ENCODE measurements at regions not wholly inside any gene's neighbourhood (a gene's known extent, or its start where the extent isn't known, plus 50 kb on each side); places are given as distances from the start of the nearest gene placed in this dataset.
"Not testable (repeated sequence)": the region's sequence is repeated elsewhere in the genome, so short reads cannot be mapped to it uniquely, and the experiment has no call there.

DNA sequence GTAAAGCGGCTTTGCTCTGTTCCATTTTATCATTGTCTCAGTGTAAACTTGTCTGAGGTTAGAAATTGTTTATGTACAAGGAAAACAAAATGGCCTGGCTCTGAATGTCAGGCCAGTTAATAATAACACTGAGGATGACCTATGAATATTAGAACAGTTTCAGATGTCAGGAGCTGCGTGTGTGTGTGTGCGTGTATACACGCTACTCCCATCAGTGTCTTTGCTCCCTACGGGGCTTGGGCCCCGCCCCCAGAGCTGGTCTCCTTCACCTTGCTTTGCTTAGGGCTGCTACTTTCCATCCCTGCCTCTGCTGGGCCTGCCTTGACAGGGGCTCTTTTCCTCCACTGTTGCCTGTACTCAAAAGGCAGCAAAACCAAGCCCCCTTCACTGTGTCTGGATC is 142.3 kb upstream of the BET1 start:
- DNase-seq (ENCODE audit: low read depth), result no peak
- TF ChIP-seq CTCF (conservative IDR thresholded peaks at IDR 0.05; ENCODE audit: low read length), result no peak
- H3K4me3 ChIP-seq (ENCODE audit: low read length), result no peak overlapping the region

GRCh38 chr7:94149789-94150545 is 145.8 kb upstream of the BET1 start:
- no peak for TF ChIP-seq CTCF (conservative IDR thresholded peaks at IDR 0.05; ENCODE audit: low read length)
- H3K4me3 ChIP-seq (ENCODE audit: low read length), result no peak overlapping the region
- no peak for DNase-seq (ENCODE audit: low read depth)

DNA sequence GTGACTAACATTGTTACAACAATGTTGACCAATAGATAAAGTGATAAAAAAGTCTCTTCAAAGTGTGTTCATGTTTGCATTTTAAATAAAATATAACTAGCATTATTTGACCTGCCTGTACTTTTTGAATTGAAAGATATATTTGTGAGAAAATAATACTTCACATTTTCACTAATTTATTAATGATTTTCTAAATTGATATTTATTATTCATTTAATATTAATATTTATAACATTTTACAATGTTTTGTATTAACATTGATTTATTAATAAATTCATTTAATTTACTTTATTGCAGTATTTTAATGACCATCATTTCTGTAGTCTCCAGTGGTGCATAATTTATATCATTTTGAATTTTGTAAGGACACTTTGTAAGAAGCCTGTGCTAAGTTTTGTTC is 150.0 kb upstream of the BET1 start:
- no peak overlapping the region for H3K4me3 ChIP-seq (ENCODE audit: low read length)
- TF ChIP-seq CTCF (conservative IDR thresholded peaks at IDR 0.05; ENCODE audit: low read length), result no peak
- DNase-seq (ENCODE audit: low read depth), result no peak

- no peak for DNase-seq (ENCODE audit: low read depth)
- no peak for TF ChIP-seq CTCF (conservative IDR thresholded peaks at IDR 0.05; ENCODE audit: low read length)
- H3K4me3 ChIP-seq (ENCODE audit: low read length), result no peak overlapping the region
Observed at GRCh38 chr7:94154858-94155257, 150.7 kb upstream of the BET1 start.

GRCh38 chr7:94157659-94158306 is 153.6 kb upstream of the BET1 start:
- DNase-seq (ENCODE audit: low read depth), result peak; percentile 38
- H3K4me3 ChIP-seq (ENCODE audit: low read length), result not testable (repeated sequence)

DNA sequence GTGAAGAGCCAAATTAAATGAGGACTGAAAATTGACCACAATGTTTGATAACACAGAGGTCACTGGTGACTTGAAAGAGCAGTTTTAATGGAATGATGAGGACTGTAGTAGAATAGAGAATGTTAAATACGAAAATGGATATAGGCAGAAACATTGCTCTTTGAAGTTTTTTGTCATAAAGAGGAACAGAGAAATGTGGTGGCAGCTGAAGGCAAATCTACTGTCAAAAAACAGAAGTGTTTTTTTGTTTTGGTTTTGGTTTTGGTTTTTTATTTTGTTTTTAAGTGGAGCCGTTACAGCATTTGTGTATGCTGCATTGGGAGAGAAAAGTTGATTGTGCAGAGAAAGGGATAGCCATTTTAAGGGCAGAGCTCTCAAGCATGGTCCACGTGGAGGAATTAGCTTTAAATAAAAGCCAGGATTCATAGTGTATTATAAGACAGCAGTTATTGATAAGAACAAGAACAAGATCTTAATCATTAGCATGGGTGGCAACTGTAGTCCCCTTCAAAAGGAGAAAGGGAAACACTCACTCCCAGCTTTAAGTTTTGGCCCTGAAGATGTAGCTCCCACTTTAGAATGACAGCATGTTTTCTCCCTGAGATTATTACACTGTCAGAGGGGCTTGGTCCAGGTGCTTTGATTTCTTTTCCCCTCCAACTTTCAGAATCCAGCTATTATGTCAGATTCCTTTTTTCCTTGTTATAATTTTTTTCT is 156.7 kb upstream of the BET1 start:
- no peak overlapping the region for H3K4me3 ChIP-seq (ENCODE audit: low read length)
- DNase-seq (ENCODE audit: low read depth), result no peak
- TF ChIP-seq CTCF (conservative IDR thresholded peaks at IDR 0.05; ENCODE audit: low read length), result no peak

DNA sequence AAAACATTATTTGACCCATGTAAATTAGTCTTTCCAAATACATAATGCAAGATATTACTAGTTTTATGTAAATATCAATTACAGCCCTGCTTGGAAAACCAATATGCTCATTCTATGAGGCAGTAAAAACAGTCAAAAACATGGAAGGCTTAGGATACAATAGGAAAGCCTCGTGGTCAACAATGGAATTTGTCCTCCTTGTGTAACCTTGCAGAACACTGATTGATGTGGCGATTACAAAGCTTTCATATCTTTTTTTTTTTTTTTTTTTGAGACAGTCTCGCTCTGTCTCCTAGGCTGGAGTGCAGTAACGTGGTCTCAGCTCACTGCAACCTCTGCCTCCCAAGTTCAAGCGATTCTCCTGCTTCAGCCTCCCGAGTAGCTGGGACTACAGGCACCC is 157.3 kb upstream of the BET1 start:
- H3K4me3 ChIP-seq (ENCODE audit: low read length), result no peak overlapping the region
- no peak for DNase-seq (ENCODE audit: low read depth)
- no peak for TF ChIP-seq CTCF (conservative IDR thresholded peaks at IDR 0.05; ENCODE audit: low read length)

All from AG10803 (cell line).